OCI-LY7 (cell line): ENCODE measurements at regions not wholly inside any gene's neighbourhood (a gene's known extent, or its start where the extent isn't known, plus 50 kb on each side); places are given as distances from the start of the nearest gene placed in this dataset.

ENCODE experiments used
- BruUV-seq: library from RNA; stranded (reverse); fragments of 400-500 nt; replicated peaks from 2 replicates; lab custom pipeline; 2021; lab: Mats Ljungman, UMichigan
- CTCF ChIA-PET: fragments of 300-600 bp; sonication (Branson Sonifier 250); formaldehyde crosslinking; loops from one replicate; lab custom pipeline; 2022; ENCODE audit warnings: antibody characterized with exemption; ENCODE audit not compliant: unreplicated experiment; lab: Charles Lee
- POLR2A ChIA-PET: fragments of 300-600 bp; sonication (Branson Sonifier 250); formaldehyde crosslinking; loops from one replicate; lab custom pipeline; 2022; ENCODE audit warnings: antibody characterized with exemption; lab: Charles Lee
- DNase-seq: peaks from one replicate; pipeline ENCODE4 v3.0.0-alpha.2; 2015; ENCODE audit warnings: low spot score
- H2AFZ ChIP-seq: fragments of 200-600 bp; sonication (generic), shearing (Covaris generic); 2 replicates; pipeline ENCODE4 v1.6.1; 2014; ENCODE audit warnings: mild to moderate bottlenecking, antibody characterized with exemption, low read length, moderate library complexity
- H3K27ac ChIP-seq: fragments of 200-600 bp; sonication (generic); 2 replicates; pipeline ENCODE4 v1.5.1; 2014; ENCODE audit warnings: mixed run types, low read depth, mild to moderate bottlenecking, moderate library complexity, low read length, inconsistent platforms; ENCODE audit not compliant: poor library complexity, severe bottlenecking
- H3K36me3 ChIP-seq: fragments of 200-600 bp; sonication (generic); 2 replicates; pipeline ENCODE4 v1.6.1; 2014; ENCODE audit warnings: mild to moderate bottlenecking, antibody characterized with exemption, low read length, moderate library complexity, mixed read lengths; ENCODE audit not compliant: insufficient read depth
- H3K4me1 ChIP-seq: fragments of 200-600 bp; sonication (generic); 2 replicates; pipeline ENCODE4 v1.5.1; 2014; ENCODE audit warnings: mild to moderate bottlenecking, low read length; ENCODE audit not compliant: insufficient read depth, poor library complexity, severe bottlenecking
- H3K4me2 ChIP-seq: fragments of 200-600 bp; sonication (generic); 2 replicates; pipeline ENCODE4 v1.6.1; 2014; ENCODE audit warnings: mild to moderate bottlenecking, low read length
- H3K4me3 ChIP-seq: fragments of 200-600 bp; sonication (generic); 2 replicates; pipeline ENCODE4 v1.5.1; 2014; ENCODE audit warnings: mild to moderate bottlenecking, low read depth, low read length; ENCODE audit not compliant: poor library complexity, severe bottlenecking
- H3K79me2 ChIP-seq: fragments of 200-600 bp; sonication (generic); 2 replicates; pipeline ENCODE4 v1.6.1; 2016; ENCODE audit warnings: low read depth, mild to moderate bottlenecking, low read length, moderate library complexity, mixed read lengths; ENCODE audit not compliant: insufficient read depth
- H3K9me2 ChIP-seq: fragments of 200-600 bp; sonication (generic); 2 replicates; pipeline ENCODE4 v1.6.1; 2016; ENCODE audit warnings: mild to moderate bottlenecking, low read length, mixed read lengths; ENCODE audit not compliant: insufficient read depth
- H3K9me3 ChIP-seq: fragments of 200-600 bp; sonication (generic); 2 replicates; pipeline ENCODE4 v1.6.1; 2014; ENCODE audit warnings: mild to moderate bottlenecking, mixed run types, low read length, mixed read lengths
- H4K20me1 ChIP-seq: fragments of 200-600 bp; sonication (generic); 2 replicates; pipeline ENCODE4 v1.6.1; 2014; ENCODE audit warnings: mild to moderate bottlenecking, antibody characterized with exemption, low read length, moderate library complexity, mixed read lengths; ENCODE audit not compliant: insufficient read depth
- CTCF ChIP-seq: fragments of 200-600 bp; sonication (generic); conservative IDR thresholded peaks from 2 replicates; pipeline ENCODE4 v1.5.1; 2014; ENCODE audit warnings: mild to moderate bottlenecking, antibody characterized with exemption, low read length, moderate library complexity, mixed read lengths
- EZH2phosphoT487 ChIP-seq: fragments of 200-600 bp; sonication (generic); IDR thresholded peaks from 2 replicates; pipeline ENCODE4 v1.6.1; 2018; ENCODE audit warnings: low read depth, borderline replicate concordance, mild to moderate bottlenecking, mixed run types, antibody characterized with exemption, low read length, moderate library complexity, mixed read lengths
- intact Hi-C: fragments of 100-400 bp; cut with micrococcal nuclease; formaldehyde crosslinking; loops from one replicate; pipeline ENCODE4 v1.10.0; 2022; ENCODE audit not compliant: unreplicated experiment

GRCh38 chr13:42466123-42466522, 107.8 kb upstream of the TNFSF11 start:
- Histone ChIP-seq H3K36me3 (no peaks in the 10 kb centered on the region), H2AFZ (no peak overlapping the region), H3K9me2 (no peaks in the 10 kb centered on the region), H3K4me3 (no peak overlapping the region), H3K79me2 (no peaks in the 10 kb centered on the region), H3K4me2 (no peak overlapping the region), H3K27ac (no peak overlapping the region), H3K9me3 (0 out of 2 replicates have a peak, but pooled peaks cover 3% of the 10 kb centered on the region), H3K4me1 (no peaks in the 10 kb centered on the region), H4K20me1 (no peaks in the 10 kb centered on the region)
- ChIA-PET CTCF (no interaction called here), POLR2A (no interaction called here)
- no TSS peak for BruUV-seq
- intact Hi-C loops: no loop called here
- DNase-seq: no peak
- TF ChIP-seq CTCF (no peak), EZH2phosphoT487 (no peak)

- intact Hi-C loops: no loop called here
- CTCF ChIA-PET: no interaction called here
- BruUV-seq: no TSS peak
Observed at GRCh38 chr13:42466609-42467008, 107.3 kb upstream of the TNFSF11 start.

More at GRCh38 chr13:42466609-42467008, 107.3 kb upstream of the TNFSF11 start:
- TF ChIP-seq CTCF: no peak
- no peak for TF ChIP-seq EZH2phosphoT487
- POLR2A ChIA-PET: no interaction called here
- Histone ChIP-seq H4K20me1 (no peaks in the 10 kb centered on the region), H3K9me2 (no peaks in the 10 kb centered on the region), H3K9me3 (0 out of 2 replicates have a peak, but pooled peaks cover 3% of the 10 kb centered on the region), H3K27ac (no peak overlapping the region), H3K4me2 (no peak overlapping the region), H3K79me2 (no peaks in the 10 kb centered on the region), H3K4me1 (no peaks in the 10 kb centered on the region), H2AFZ (no peak overlapping the region), H3K36me3 (no peaks in the 10 kb centered on the region), H3K4me3 (no peak overlapping the region)
- no peak for DNase-seq
